NT2/D1 (cell line): ENCODE measurements at regions not wholly inside any gene's neighbourhood (a gene's known extent, or its start where the extent isn't known, plus 50 kb on each side); places are given as distances from the start of the nearest gene placed in this dataset.

Experiments used
- YY1 ChIP-seq: IDR thresholded peaks from 2 replicates; pipeline ENCODE4 v1.6.1; 2011; ENCODE audit not compliant: insufficient read length, insufficient read depth
- ZNF274 ChIP-seq: IDR thresholded peaks from 2 replicates; pipeline ENCODE4 v1.6.1; 2011; ENCODE audit warnings: mild to moderate bottlenecking, low read depth, low read length

GRCh38 chr1:199944986-199945385 lies 82.5 kb upstream of the NR5A2 start:
- TF ChIP-seq ZNF274: no peak
- no peak for TF ChIP-seq YY1
